ENCODE measurements at regions not wholly inside any gene's neighbourhood (a gene's known extent, or its start where the extent isn't known, plus 50 kb on each side); places are given as distances from the start of the nearest gene placed in this dataset.

- DNase-seq (ENCODE audit: extremely low read depth in 1 of 4, low spot score in 3 of 4) (no peak), ATAC-seq (no peak), FAIRE-seq (no peak)
- in situ Hi-C loops (cut with MboI) (no loop called here), intact Hi-C loops (cut with micrococcal nuclease) (no loop called here)
- H3K9ac ChIP-seq (ENCODE audit: insufficient read depth in 1 of 2, low read depth in 2 of 2, low read length in 2 of 2) = no peak overlapping the region
- POLR2A ChIA-PET = no interaction called here
- peaks cover 6 to 41% of the 10 kb centered on the region in 2 experiments; a peak in 4 of 5 replicates for H3K27me3 ChIP-seq (ENCODE audit: control insufficient read depth in 2 of 2, insufficient read depth in 2 of 2, low read length in 2 of 2)
- no peaks in the 10 kb centered on the region for H3K9me1 ChIP-seq (ENCODE audit: control insufficient read depth, insufficient read depth, low read length)
- no peaks in the 10 kb centered on the region for H3K79me2 ChIP-seq (ENCODE audit: control insufficient read depth, insufficient read depth, low read length)
- no peak overlapping the region for H3K27ac ChIP-seq (ENCODE audit: extremely low read depth, low read depth, low read length)
- no peak for TF ChIP-seq MCM2 (IDR thresholded peaks at IDR 0.05; ENCODE audit: low read depth)
- TF ChIP-seq NFATC3 (IDR thresholded peaks at IDR 0.05) = no peak
- no peak for TF ChIP-seq ZBTB40 (IDR thresholded peaks at IDR 0.05)
- TF ChIP-seq ZBTB40 (CRISPR knock-in tag; IDR thresholded peaks at IDR 0.05) = no peak
- TF ChIP-seq SMARCC2 (IDR thresholded peaks at IDR 0.05; ENCODE audit: low read depth) = no peak
- no peak for TF ChIP-seq KLF1 (tag; IDR thresholded peaks at IDR 0.05)
- no peak for TF ChIP-seq TSC22D4 (tag; IDR thresholded peaks at IDR 0.05)
- TF ChIP-seq FOS (IDR thresholded peaks at IDR 0.05; ENCODE audit: extremely low read depth, insufficient read length) = no peak
- no peak for TF ChIP-seq RBM39 (optimal IDR thresholded peaks at IDR 0.05; ENCODE audit: low read depth, low read length)
- TF ChIP-seq AFF1 (IDR thresholded peaks at IDR 0.05; ENCODE audit: low read depth in 1 of 2, partially characterized antibody in 2 of 2) = no peak
- no peak overlapping the region for H3K4me2 ChIP-seq (ENCODE audit: insufficient read depth, low read length)
- H3K4me3 ChIP-seq = no peak overlapping the region
- H4K20me1 ChIP-seq (replicated peaks; ENCODE audit: control insufficient read depth, insufficient read depth, low read length) = peaks cover 9% of the 10 kb centered on the region; the same call in 1 of the 2 replicates
- no peaks in the 10 kb centered on the region for H3K9me3 ChIP-seq (replicated peaks; ENCODE audit: control insufficient read depth, insufficient read depth, low read depth, low read length)
- BruUV-seq (replicated peaks) = no TSS peak
- 0% methylated on average over 4 of the region's 4 CpGs for WGBS (ENCODE audit: insufficient coverage, low coverage, missing lambda C conversion rate)
- H3K4me1 ChIP-seq (replicated peaks in 1 of 2; ENCODE audit: control insufficient read depth in 2 of 2, insufficient read depth in 2 of 2, low read length in 2 of 2) = no peaks in the 10 kb centered on the region
- CTCF ChIA-PET (ENCODE audit: low intra/inter-chr PET ratio) = no interaction called here
- H3K36me3 ChIP-seq (ENCODE audit: control insufficient read depth, insufficient read depth, low read length) = no peaks in the 10 kb centered on the region
- H2AFZ ChIP-seq (ENCODE audit: low read depth, low read length) = no peak overlapping the region
Observed at GRCh38 chr11:119991022-119991404, 146.9 kb downstream of the TRIM29 start.

Measured in K562 (cell line).